Renal pelvis (tissue), 1 donor: ENCODE measurements at regions not wholly inside any gene's neighbourhood (a gene's known extent, or its start where the extent isn't known, plus 50 kb on each side); places are given as distances from the start of the nearest gene placed in this dataset.

Experiments
- DNase-seq: peaks from one replicate; pipeline ENCODE4 v3.0.0-alpha.2; 2013

GRCh38 chr4:62243895-62244294 is 1043.8 kb downstream of the ADGRL3 start:
- DNase-seq: no peak

DNA sequence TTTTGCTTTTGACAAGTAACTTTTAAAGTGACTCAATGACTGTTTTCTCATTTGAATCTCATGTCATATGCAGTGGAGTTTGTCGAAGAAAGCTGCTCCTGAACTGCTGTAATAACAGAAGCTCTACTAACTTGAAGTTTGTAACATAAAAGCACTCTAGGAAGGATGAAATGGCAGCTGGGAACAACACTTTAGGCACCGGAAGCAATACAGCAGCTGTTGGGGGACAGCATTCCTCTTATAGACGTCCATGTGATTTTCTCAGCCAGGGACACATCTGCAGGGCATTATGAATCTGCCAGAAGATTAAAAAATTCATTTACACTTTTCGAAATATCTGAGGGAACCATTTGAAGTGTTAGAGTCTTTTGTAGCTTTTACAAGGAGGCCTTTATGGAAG is 1035.8 kb downstream of the ADGRL3 start:
- DNase-seq: no peak

DNA sequence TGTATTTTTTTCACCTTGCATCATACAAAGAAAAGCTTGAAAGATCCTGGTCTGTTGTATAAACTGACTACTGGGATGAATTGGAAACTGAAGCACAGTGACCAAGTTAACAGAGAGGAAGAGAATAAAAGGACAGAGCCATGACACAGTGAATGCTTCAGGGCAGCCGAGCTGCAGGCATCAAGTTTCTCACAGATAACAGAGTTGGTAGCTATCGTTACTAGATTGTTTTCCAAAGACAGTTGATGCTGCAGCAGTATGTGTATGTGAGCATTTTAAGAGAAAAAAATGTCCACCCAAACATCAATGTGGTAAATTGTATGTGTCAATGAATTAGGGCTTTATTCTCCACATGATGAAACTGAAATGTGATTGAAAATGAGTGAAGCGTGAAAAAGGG is 1032.7 kb downstream of the ADGRL3 start:
- DNase-seq: peak; percentile 21

GRCh38 chr4:62231994-62232393 is 1031.9 kb downstream of the ADGRL3 start:
- DNase-seq: no peak

DNA sequence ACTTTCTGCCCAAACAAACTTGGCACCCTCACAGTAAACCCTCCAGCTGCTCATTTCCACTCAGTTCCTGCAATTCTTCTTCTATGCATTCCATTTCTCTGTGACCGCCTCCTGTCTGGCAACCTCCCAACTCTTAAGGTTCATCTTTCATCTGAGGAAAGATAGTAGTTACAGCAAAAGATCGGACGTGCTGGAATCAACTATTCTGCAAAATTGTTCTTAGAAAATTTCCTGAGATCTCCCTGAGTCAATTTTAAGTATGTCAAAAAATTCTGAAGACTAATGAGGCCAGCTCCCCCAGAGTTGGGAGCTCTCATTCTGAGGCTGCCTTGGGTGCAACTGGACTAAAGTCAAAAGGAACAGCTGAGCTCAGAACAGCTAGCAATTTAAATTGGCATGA is 1026.0 kb downstream of the ADGRL3 start:
- no peak for DNase-seq

DNA sequence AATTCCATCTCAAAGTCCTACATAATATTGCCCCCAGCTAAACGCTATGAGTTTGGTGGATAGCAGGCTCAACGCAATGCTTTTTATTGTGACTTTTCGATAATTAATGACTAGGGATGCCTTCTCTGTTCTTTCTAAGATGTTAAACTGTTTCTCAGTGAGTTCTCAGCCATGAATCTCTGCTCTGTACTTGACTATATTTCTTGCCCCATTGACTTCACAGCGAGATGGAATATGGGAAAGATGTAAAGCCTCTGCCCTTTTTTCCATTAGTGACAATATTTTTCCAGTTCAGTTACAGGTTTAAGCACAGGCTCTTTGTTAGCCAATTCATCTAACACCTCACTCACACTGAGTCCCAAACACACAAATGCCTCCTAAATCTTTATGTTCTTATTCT is 1022.0 kb downstream of the ADGRL3 start:
- DNase-seq: no peak

- no peak for DNase-seq
Measured at GRCh38 chr4:62210486-62210885, 1010.4 kb downstream of the ADGRL3 start.

GRCh38 chr4:62209757-62210485 is 1009.8 kb downstream of the ADGRL3 start:
- DNase-seq: no peak

- DNase-seq: no peak
Measured at GRCh38 chr4:62208921-62209320, 1008.8 kb downstream of the ADGRL3 start.

GRCh38 chr4:62204136-62204535 is 1004.0 kb downstream of the ADGRL3 start:
- no peak for DNase-seq

GRCh38 chr4:62199291-62199810 is 999.2 kb downstream of the ADGRL3 start:
- no peak for DNase-seq

- no peak for DNase-seq
Measured at GRCh38 chr4:62196338-62196737, 996.2 kb downstream of the ADGRL3 start.

GRCh38 chr4:62194342-62194741 is 994.2 kb downstream of the ADGRL3 start:
- no peak for DNase-seq

GRCh38 chr4:62193761-62194160 is 993.6 kb downstream of the ADGRL3 start:
- no peak for DNase-seq

GRCh38 chr4:62191451-62192240 is 991.5 kb downstream of the ADGRL3 start:
- DNase-seq: no peak

DNA sequence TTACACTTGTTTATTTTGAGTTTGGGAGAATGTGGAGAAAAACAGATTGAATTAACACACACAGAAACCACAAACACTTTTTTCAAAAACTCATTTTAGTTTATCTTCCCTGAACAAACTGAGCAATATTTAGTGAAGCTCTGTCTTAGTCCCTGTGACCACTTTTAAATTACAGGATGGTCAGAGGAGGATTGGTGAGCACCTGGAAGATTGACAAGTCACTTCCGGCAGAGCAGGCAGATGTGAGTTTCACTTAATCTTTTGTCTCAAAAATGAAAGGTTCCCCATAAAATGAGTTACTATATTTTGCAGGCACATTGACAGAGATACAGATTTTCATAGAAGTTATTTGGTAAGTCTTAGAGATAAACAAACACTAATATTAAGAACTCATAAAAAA is 970.1 kb downstream of the ADGRL3 start:
- no peak for DNase-seq

DNA sequence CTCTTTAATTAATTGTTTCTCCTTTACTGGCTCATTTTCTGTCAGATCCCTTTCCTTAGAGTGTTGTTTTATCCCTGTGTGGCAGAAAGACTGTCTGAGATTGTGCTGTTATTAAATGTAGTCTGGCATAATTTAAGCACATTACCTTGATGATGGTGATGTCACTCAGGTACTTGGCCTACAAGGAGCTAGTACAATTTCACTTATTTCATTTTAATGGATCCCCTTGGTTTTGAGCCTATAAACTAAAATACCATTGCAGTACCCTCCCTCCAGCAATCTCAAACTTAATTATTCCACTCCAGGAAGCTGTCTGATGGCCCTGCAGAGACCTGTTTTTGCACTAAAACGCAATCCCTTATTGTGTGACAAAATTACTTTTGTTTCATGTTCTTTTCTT is 968.6 kb downstream of the ADGRL3 start:
- no peak for DNase-seq

DNA sequence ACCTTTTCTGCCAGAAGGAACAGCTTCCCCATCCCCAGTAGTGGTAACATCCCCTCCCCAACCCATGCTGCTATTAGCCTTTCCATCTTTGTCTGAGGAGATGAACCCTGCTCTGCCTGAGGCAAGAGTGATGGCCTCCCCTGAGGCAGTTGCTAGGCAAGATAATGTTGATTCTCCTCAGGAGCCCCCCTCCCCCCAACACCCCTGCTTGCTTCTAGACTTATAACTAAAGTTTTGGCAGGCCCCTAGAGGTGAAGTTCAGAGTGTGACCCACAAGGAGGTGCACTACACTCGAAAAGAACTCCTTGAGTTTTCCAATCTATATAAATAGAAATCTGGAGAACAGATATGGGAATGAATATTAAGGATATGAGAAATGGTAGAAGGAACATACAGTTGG is 962.5 kb downstream of the ADGRL3 start:
- no peak for DNase-seq

- DNase-seq: no peak
Measured at GRCh38 chr4:62161446-62161845, 961.3 kb downstream of the ADGRL3 start.

- DNase-seq: no peak
Measured at GRCh38 chr4:62159876-62160275, 959.8 kb downstream of the ADGRL3 start.

DNA sequence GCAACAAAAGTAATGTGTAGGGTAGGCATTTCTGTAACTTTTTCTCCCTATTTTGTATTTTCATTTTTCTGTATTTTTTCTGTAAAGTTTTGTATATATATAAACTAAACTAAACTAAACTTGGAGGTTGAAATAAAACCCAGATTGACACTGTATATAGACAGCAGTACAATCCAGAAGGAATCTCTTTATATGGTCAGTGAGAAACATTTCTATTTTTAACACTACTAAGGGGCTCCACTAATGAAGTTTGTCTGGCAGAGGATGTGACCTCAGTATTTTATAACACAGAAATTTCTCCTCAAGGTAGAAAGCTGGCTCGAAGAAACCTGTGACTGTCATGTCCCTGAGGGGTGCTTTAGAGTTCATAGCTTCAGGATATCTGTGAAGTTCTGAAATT is 959.2 kb downstream of the ADGRL3 start:
- no peak for DNase-seq

GRCh38 chr4:62156205-62156604 is 956.1 kb downstream of the ADGRL3 start:
- no peak for DNase-seq

- no peak for DNase-seq
Measured at GRCh38 chr4:62145276-62145675, 945.1 kb downstream of the ADGRL3 start.
